CD14-positive monocyte (primary cell): ENCODE measurements at regions not wholly inside any gene's neighbourhood (a gene's known extent, or its start where the extent isn't known, plus 50 kb on each side); places are given as distances from the start of the nearest gene placed in this dataset.

Source experiments
- DNase-seq, 3 donors: peaks; one replicate each; pipeline ENCODE4 v3.0.0-alpha.2; 2011 to 2022
- H2AFZ ChIP-seq: 2 replicates; pipeline ENCODE4 v1.6.0; 2012; ENCODE audit warnings: mild to moderate bottlenecking, low read depth, low read length, inconsistent platforms; ENCODE audit not compliant: insufficient read depth, poor library complexity, severe bottlenecking
- H3K27ac ChIP-seq, 2 donors: 1 replicate in 1 of 2; 2 replicates in 1 of 2; pipeline ENCODE4 v1.5.1; 2012 to 2013; ENCODE audit warnings: low read length in 2 of 2, control low read depth in 1 of 2, inconsistent platforms in 1 of 2, low read depth in 1 of 2, mild to moderate bottlenecking in 1 of 2
- H3K27me3 ChIP-seq, 2 donors: one replicate each; pipeline versions ENCODE4 v1.6.0 to v1.6.1; 2011 to 2013; ENCODE audit warnings: low read length in 2 of 2; ENCODE audit not compliant: control insufficient read depth in 2 of 2, insufficient read depth in 2 of 2
- H3K36me3 ChIP-seq, 2 donors: replicated peaks in 1 of 2; 1 replicate in 1 of 2; 2 replicates in 1 of 2; pipeline versions ENCODE4 v1.5.1 to v1.6.1; 2012 to 2013; ENCODE audit warnings: low read length in 2 of 2, control low read depth in 1 of 2, inconsistent platforms in 1 of 2, mild to moderate bottlenecking in 1 of 2; ENCODE audit not compliant: insufficient read depth in 2 of 2, control insufficient read depth in 1 of 2
- H3K4me1 ChIP-seq, 2 donors: 1 replicate in 1 of 2; 2 replicates in 1 of 2; pipeline versions ENCODE4 v1.5.1 to v1.6.1; 2012 to 2013; ENCODE audit warnings: low read length in 2 of 2, control low read depth in 1 of 2, inconsistent platforms in 1 of 2, mild to moderate bottlenecking in 1 of 2, moderate library complexity in 1 of 2; ENCODE audit not compliant: insufficient read depth in 2 of 2, control insufficient read depth in 1 of 2
- H3K4me2 ChIP-seq: replicated peaks from 2 replicates; pipeline ENCODE3; 2012; ENCODE audit warnings: low read length, moderate library complexity, mild to moderate bottlenecking; ENCODE audit not compliant: poor library complexity, severe bottlenecking; ENCODE audit errors: extremely low read depth
- H3K4me3 ChIP-seq, 3 experiments: fragments of 200-600 bp in 1 of 3; sonication (generic) in 1 of 3; replicated peaks in 1 of 3; 1 replicate in 2 of 3; 2 replicates in 1 of 3; pipeline ENCODE4 v1.5.1; 2011 to 2013; ENCODE audit warnings: low read length in 3 of 3, mild to moderate bottlenecking in 3 of 3, control low read depth in 2 of 3, low read depth in 2 of 3, inconsistent platforms in 1 of 3, moderate library complexity in 1 of 3
- H3K79me2 ChIP-seq: 2 replicates; pipeline ENCODE4 v1.6.0; 2012; ENCODE audit warnings: mild to moderate bottlenecking, control low read depth, inconsistent platforms, low read length, moderate library complexity; ENCODE audit not compliant: insufficient read depth
- H3K9ac ChIP-seq: 2 replicates; pipeline ENCODE4 v1.6.0; 2017; ENCODE audit warnings: low read length, mild to moderate bottlenecking; ENCODE audit not compliant: insufficient read depth, poor library complexity, severe bottlenecking
- H3K9me3 ChIP-seq, 2 donors: replicated peaks in 1 of 2; 1 replicate in 1 of 2; 2 replicates in 1 of 2; pipeline versions ENCODE4 v1.5.1 to v1.6.1; 2012 to 2013; ENCODE audit warnings: low read length in 2 of 2, control low read depth in 1 of 2; ENCODE audit not compliant: control insufficient read depth in 1 of 2, insufficient read depth in 1 of 2
- H4K20me1 ChIP-seq: 2 replicates; pipeline ENCODE4 v1.6.0; 2012; ENCODE audit warnings: mild to moderate bottlenecking, low read length, control low read depth, moderate library complexity; ENCODE audit not compliant: insufficient read depth
- H3K27ac Mint-ChIP-seq, 7 donors: one replicate each; pipeline ENCODE4 v1.8.0; 2020; ENCODE audit warnings: mild to moderate bottlenecking in 7 of 7, mixed read lengths in 7 of 7, moderate library complexity in 6 of 7, inconsistent platforms in 2 of 7
- H3K27me3 Mint-ChIP-seq, 3 donors: one replicate each; pipeline ENCODE4 v1.8.0; 2021 to 2022; ENCODE audit warnings: low read depth in 3 of 3, mild to moderate bottlenecking in 3 of 3, mixed read lengths in 3 of 3, moderate library complexity in 3 of 3, inconsistent platforms in 1 of 3
- H3K36me3 Mint-ChIP-seq, 2 donors: one replicate each; pipeline ENCODE4 v1.8.0; 2020; ENCODE audit warnings: mixed read lengths in 2 of 2, inconsistent platforms in 1 of 2, mild to moderate bottlenecking in 1 of 2
- H3K4me1 Mint-ChIP-seq: one replicate; pipeline ENCODE4 v1.8.0; 2020; ENCODE audit warnings: mild to moderate bottlenecking, mixed read lengths
- H3K4me3 Mint-ChIP-seq, 2 donors: one replicate each; pipeline ENCODE4 v1.8.0; 2020; ENCODE audit warnings: mild to moderate bottlenecking in 2 of 2, mixed read lengths in 2 of 2, moderate library complexity in 1 of 2
- H3K9me3 Mint-ChIP-seq, 7 donors: one replicate each; pipeline ENCODE4 v1.8.0; 2020 to 2022; ENCODE audit warnings: mixed read lengths in 7 of 7, mild to moderate bottlenecking in 6 of 7, moderate library complexity in 6 of 7, inconsistent platforms in 2 of 7
- CTCF ChIP-seq: fragments of 200-600 bp; IDR thresholded peaks from one replicate; pipeline ENCODE4 v1.8.0; 2022; ENCODE audit warnings: antibody characterized with exemption, mild to moderate bottlenecking
- WGBS: methylation state at CpG from one replicate; pipeline ENCODE4 v1.1.5; 2013; ENCODE audit warnings: missing lambda C conversion rate; ENCODE audit not compliant: insufficient coverage; 5-methylcytosine and 5-hydroxymethylcytosine counted together
- intact Hi-C, 2 donors: fragments of 100-400 bp; cut with micrococcal nuclease; formaldehyde crosslinking; loops; one replicate each; pipeline versions ENCODE4 v1.15.0 to v1.15.1; 2023

- Histone ChIP-seq H4K20me1 (no peaks in the 10 kb centered on the region), H3K4me1 (peaks cover 9 to 11% of the 10 kb centered on the region in 2 donors), H3K4me2 (no peak overlapping the region), H3K9me3 (peaks cover 0 to 2% of the 10 kb centered on the region in 2 donors), H3K9ac (no peak overlapping the region), H3K27ac (no peak overlapping the region), H3K79me2 (no peaks in the 10 kb centered on the region), H2AFZ (no peak overlapping the region), H3K27me3 (no peaks in the 10 kb centered on the region), H3K4me3 (no peak overlapping the region), H3K36me3 (no peaks in the 10 kb centered on the region)
- no peak for DNase-seq
- peaks cover 0 to 9% (median under 1%) of the 10 kb centered on the region in 7 donors for H3K9me3 Mint-ChIP-seq
- no peaks in the 10 kb centered on the region for H3K36me3 Mint-ChIP-seq
- H3K27ac Mint-ChIP-seq: no peak overlapping the region
- H3K4me3 Mint-ChIP-seq: no peak overlapping the region
- H3K27me3 Mint-ChIP-seq: peaks cover 0 to 10% (median 5%) of the 10 kb centered on the region in 3 donors
- TF ChIP-seq CTCF: no peak
- H3K4me1 Mint-ChIP-seq: peaks cover 16% of the 10 kb centered on the region
- WGBS: 58% methylated on average over 4 of the region's 7 CpGs
- intact Hi-C loops: no loop called here
Measured at GRCh38 chr22:49429066-49429465, 398.6 kb downstream of the BRD1 start.

- no peak overlapping the region for H3K4me3 Mint-ChIP-seq
- peaks cover 0 to 10% (median 5%) of the 10 kb centered on the region in 3 donors for H3K27me3 Mint-ChIP-seq
- no peak for TF ChIP-seq CTCF
- peaks cover 16% of the 10 kb centered on the region for H3K4me1 Mint-ChIP-seq
- no peaks in the 10 kb centered on the region for H3K79me2 ChIP-seq
- H3K9me3 Mint-ChIP-seq: peaks cover 0 to 9% (median 0%) of the 10 kb centered on the region in 7 donors
- no peaks in the 10 kb centered on the region for H3K36me3 Mint-ChIP-seq
- H3K36me3 ChIP-seq: no peaks in the 10 kb centered on the region
- DNase-seq: no peak
- no peaks in the 10 kb centered on the region for H3K9me3 ChIP-seq
- no peak overlapping the region for H3K4me3 ChIP-seq
- H3K9ac ChIP-seq: no peak overlapping the region
- H3K27ac ChIP-seq: no peak overlapping the region
- H2AFZ ChIP-seq: no peak overlapping the region
- intact Hi-C loops: no loop called here
- no peak overlapping the region for H3K4me2 ChIP-seq
- H3K27me3 ChIP-seq: no peaks in the 10 kb centered on the region
- no peaks in the 10 kb centered on the region for H4K20me1 ChIP-seq
- 100% methylated on average over 1 of the region's 8 CpGs for WGBS
- peaks cover 9 to 11% of the 10 kb centered on the region in 2 donors for H3K4me1 ChIP-seq
- no peak overlapping the region for H3K27ac Mint-ChIP-seq
Measured at GRCh38 chr22:49427941-49428340, 399.7 kb downstream of the BRD1 start.
